HG03097 (cell line): ENCODE measurements at regions not wholly inside any gene's neighbourhood (a gene's known extent, or its start where the extent isn't known, plus 50 kb on each side); places are given as distances from the start of the nearest gene placed in this dataset.

Experiments used
- ATAC-seq: cut with Tn5 transposase; IDR thresholded peaks from one replicate; pipeline ENCODE4 v1.9.1; 2021; ENCODE audit not compliant: unreplicated experiment, low FRiP score

- ATAC-seq: no peak
Observed at GRCh38 chr2:67689651-67690050, 292.5 kb downstream of the ETAA1 start.

GRCh38 chr2:67694445-67694844 lies 297.3 kb downstream of the ETAA1 start:
- no peak for ATAC-seq

- no peak for ATAC-seq
Observed at GRCh38 chr2:67701011-67701410, 303.9 kb downstream of the ETAA1 start.

GRCh38 chr2:67702284-67702683 lies 305.2 kb downstream of the ETAA1 start:
- ATAC-seq: no peak

- ATAC-seq: no peak
Observed at GRCh38 chr2:67702937-67703336, 305.8 kb downstream of the ETAA1 start.

GRCh38 chr2:67706082-67706481 lies 308.9 kb downstream of the ETAA1 start:
- no peak for ATAC-seq

- ATAC-seq: no peak
Observed at GRCh38 chr2:67707896-67708295, 310.8 kb downstream of the ETAA1 start.

GRCh38 chr2:67709835-67710234 lies 312.7 kb downstream of the ETAA1 start:
- no peak for ATAC-seq

GRCh38 chr2:67712484-67712883 lies 315.4 kb downstream of the ETAA1 start:
- ATAC-seq: no peak

- ATAC-seq: no peak
Observed at GRCh38 chr2:67713376-67713775, 316.2 kb downstream of the ETAA1 start.

GRCh38 chr2:67716895-67717396 lies 319.8 kb downstream of the ETAA1 start:
- ATAC-seq: no peak

- no peak for ATAC-seq
Observed at GRCh38 chr2:67717692-67718091, 320.6 kb downstream of the ETAA1 start.

- ATAC-seq: no peak
Observed at GRCh38 chr2:67719351-67719750, 322.2 kb downstream of the ETAA1 start.

- ATAC-seq: no peak
Observed at GRCh38 chr2:67721516-67721915, 324.4 kb downstream of the ETAA1 start.

GRCh38 chr2:67724261-67724660 lies 327.1 kb downstream of the ETAA1 start:
- ATAC-seq: no peak

GRCh38 chr2:67725731-67726130 lies 328.6 kb downstream of the ETAA1 start:
- no peak for ATAC-seq

- ATAC-seq: no peak
Observed at GRCh38 chr2:67726416-67726815, 329.3 kb downstream of the ETAA1 start.

- ATAC-seq: no peak
Observed at GRCh38 chr2:67727131-67727530, 330.0 kb downstream of the ETAA1 start.

GRCh38 chr2:67727623-67728022 lies 330.5 kb downstream of the ETAA1 start:
- no peak for ATAC-seq

- ATAC-seq: no peak
Observed at GRCh38 chr2:67729474-67729873, 332.3 kb downstream of the ETAA1 start.

GRCh38 chr2:67733517-67733916 lies 329.3 kb downstream of the C1D start:
- no peak for ATAC-seq

- no peak for ATAC-seq
Observed at GRCh38 chr2:67752199-67752598, 310.6 kb downstream of the C1D start.

GRCh38 chr2:67752969-67753368 lies 309.8 kb downstream of the C1D start:
- ATAC-seq: no peak
